Liver (tissue), 8 donors: ENCODE measurements at regions not wholly inside any gene's neighbourhood (a gene's known extent, or its start where the extent isn't known, plus 50 kb on each side); places are given as distances from the start of the nearest gene placed in this dataset.

Experiments used
- DNase-seq: peaks from one replicate; pipeline ENCODE4 v3.0.0-alpha.2; 2017; ENCODE audit warnings: low spot score
- H3K27ac ChIP-seq, 2 donors: one replicate each; pipeline ENCODE4 v1.7.0; 2013; ENCODE audit warnings: inconsistent platforms in 2 of 2, low read length in 2 of 2, control low read depth in 1 of 2, low read depth in 1 of 2, mild to moderate bottlenecking in 1 of 2
- H3K27me3 ChIP-seq, 4 donors: one replicate each; pipeline versions ENCODE4 v1.6.1 to v1.7.0; 2013; ENCODE audit warnings: low read length in 3 of 4, inconsistent platforms in 1 of 4, mild to moderate bottlenecking in 1 of 4, moderate library complexity in 1 of 4; ENCODE audit not compliant: control insufficient read depth in 4 of 4, insufficient read depth in 4 of 4
- H3K36me3 ChIP-seq, 4 donors: one replicate each; pipeline versions ENCODE4 v1.6.1 to v1.7.0; 2013; ENCODE audit warnings: low read length in 3 of 4, mild to moderate bottlenecking in 3 of 4, low read depth in 1 of 4, moderate library complexity in 1 of 4; ENCODE audit not compliant: control insufficient read depth in 4 of 4, insufficient read depth in 3 of 4
- H3K4me1 ChIP-seq, 4 donors: one replicate each; pipeline versions ENCODE4 v1.6.1 to v1.7.0; 2013; ENCODE audit warnings: low read length in 3 of 4, mild to moderate bottlenecking in 3 of 4, moderate library complexity in 1 of 4; ENCODE audit not compliant: control insufficient read depth in 4 of 4, insufficient read depth in 4 of 4
- H3K4me3 ChIP-seq, 3 donors: one replicate each; pipeline versions ENCODE4 v1.6.1 to v1.7.0; 2013; ENCODE audit warnings: low read length in 3 of 3, control low read depth in 1 of 3, low read depth in 1 of 3, mild to moderate bottlenecking in 1 of 3
- H3K9ac ChIP-seq, 2 donors: one replicate each; pipeline ENCODE4 v1.7.0; 2013; ENCODE audit warnings: low read length in 2 of 2, mild to moderate bottlenecking in 2 of 2, moderate library complexity in 2 of 2, control low read depth in 1 of 2, low read depth in 1 of 2
- H3K9me3 ChIP-seq, 4 donors: one replicate each; pipeline versions ENCODE4 v1.6.1 to v1.7.0; 2013; ENCODE audit warnings: low read length in 3 of 4; ENCODE audit not compliant: control insufficient read depth in 4 of 4
- ATF3 ChIP-seq: IDR thresholded peaks from 2 replicates; pipeline ENCODE4 v1.6.1; 2016; ENCODE audit warnings: antibody characterized with exemption
- CTCF ChIP-seq: fragments of 150-350 bp; IDR thresholded peaks from 2 replicates; pipeline ENCODE4 v1.5.1; 2017; ENCODE audit warnings: improper control_type of control experiment, low read depth, low read length; ENCODE audit not compliant: missing input control
- EGR1 ChIP-seq, 2 donors: IDR thresholded peaks; 2 replicates each; pipeline ENCODE4 v1.6.1; 2016 to 2018; ENCODE audit warnings: antibody characterized with exemption in 2 of 2, low read depth in 2 of 2
- FOXA1 ChIP-seq: IDR thresholded peaks from 2 replicates; pipeline ENCODE4 v1.6.1; 2016; ENCODE audit warnings: antibody characterized with exemption
- FOXA2 ChIP-seq: IDR thresholded peaks from 2 replicates; pipeline ENCODE4 v1.6.1; 2016; ENCODE audit warnings: antibody characterized with exemption
- GABPA ChIP-seq, 2 donors: IDR thresholded peaks in 1 of 2; conservative IDR thresholded peaks in 1 of 2; 2 replicates each; pipeline ENCODE4 v1.6.1; 2016; ENCODE audit warnings: antibody characterized with exemption in 2 of 2, mild to moderate bottlenecking in 1 of 2, moderate library complexity in 1 of 2
- HNF4A ChIP-seq, 2 donors: conservative IDR thresholded peaks; 2 replicates each; pipeline ENCODE4 v1.6.1; 2016; ENCODE audit warnings: antibody characterized with exemption in 2 of 2, mild to moderate bottlenecking in 2 of 2
- HNF4G ChIP-seq: IDR thresholded peaks from 2 replicates; pipeline ENCODE4 v1.6.1; 2016; ENCODE audit warnings: antibody characterized with exemption
- JUND ChIP-seq, 2 donors: IDR thresholded peaks; 2 replicates each; pipeline ENCODE4 v1.6.1; 2016; ENCODE audit warnings: antibody characterized with exemption in 2 of 2
- MAX ChIP-seq: IDR thresholded peaks from 2 replicates; pipeline ENCODE4 v1.6.1; 2016; ENCODE audit warnings: antibody characterized with exemption
- NR2F2 ChIP-seq: IDR thresholded peaks from 2 replicates; pipeline ENCODE4 v1.6.1; 2016; ENCODE audit warnings: antibody characterized with exemption
- RAD21 ChIP-seq, 2 donors: IDR thresholded peaks; 2 replicates each; pipeline ENCODE4 v1.6.1; 2016; ENCODE audit warnings: antibody characterized with exemption in 2 of 2, mild to moderate bottlenecking in 2 of 2
- RXRA ChIP-seq, 2 donors: IDR thresholded peaks; 2 replicates each; pipeline ENCODE4 v1.6.1; 2017 to 2018; ENCODE audit warnings: antibody characterized with exemption in 2 of 2, mild to moderate bottlenecking in 1 of 2
- SP1 ChIP-seq: IDR thresholded peaks from 2 replicates; pipeline ENCODE4 v1.6.1; 2018; ENCODE audit warnings: antibody characterized with exemption, mild to moderate bottlenecking
- TAF1 ChIP-seq: conservative IDR thresholded peaks from 2 replicates; pipeline ENCODE4 v1.6.1; 2016; ENCODE audit warnings: antibody characterized with exemption, mild to moderate bottlenecking
- YY1 ChIP-seq: IDR thresholded peaks from 2 replicates; pipeline ENCODE4 v1.6.1; 2016; ENCODE audit warnings: antibody characterized with exemption, mild to moderate bottlenecking
- ZBTB33 ChIP-seq: IDR thresholded peaks from 2 replicates; pipeline ENCODE4 v1.6.1; 2016; ENCODE audit warnings: antibody characterized with exemption
- WGBS: extraction: QIAGEN DNeasy Blood & Tissue Kit; methylation state at CpG from one replicate; pipeline ENCODE4 v1.1.7; 2013; 5-methylcytosine and 5-hydroxymethylcytosine counted together
- donor health status: healthy.
- donor health status: healthy.
- donor health status: healthy.
- donor health status: healthy.
- donor health status: healthy.

GRCh38 chr21:35473496-35473895 lies 424.4 kb upstream of the RUNX1 start:
- Histone ChIP-seq H3K4me3 (no peak overlapping the region), H3K36me3 (no peaks in the 10 kb centered on the region), H3K27ac (no peak overlapping the region), H3K27me3 (no peaks in the 10 kb centered on the region), H3K9me3 (no peaks in the 10 kb centered on the region), H3K9ac (no peak overlapping the region), H3K4me1 (no peaks in the 10 kb centered on the region)
- 86% methylated on average over 1 of the region's 1 CpG for WGBS
- no peak for DNase-seq
- TF ChIP-seq FOXA2, result no peak
- TF ChIP-seq FOXA1, result no peak
- no peak for TF ChIP-seq NR2F2
- TF ChIP-seq GABPA (IDR thresholded peaks at IDR 0.05 in 1 of 2, conservative IDR thresholded peaks at IDR 0.05 in 1 of 2), result no peak
- no peak for TF ChIP-seq HNF4A (conservative IDR thresholded peaks at IDR 0.05)
- TF ChIP-seq EGR1 (IDR thresholded peaks at IDR 0.05; ENCODE audit: low read depth in 2 of 2), result no peak
- no peak for TF ChIP-seq SP1
- no peak for TF ChIP-seq TAF1
- no peak for TF ChIP-seq CTCF
- TF ChIP-seq JUND (IDR thresholded peaks at IDR 0.05), result no peak
- TF ChIP-seq MAX, result no peak
- TF ChIP-seq ZBTB33, result no peak
- no peak for TF ChIP-seq YY1
- no peak for TF ChIP-seq HNF4G
- TF ChIP-seq RXRA (IDR thresholded peaks at IDR 0.05), result no peak

- 68% methylated on average over 5 of the region's 5 CpGs for WGBS
- TF ChIP-seq NR2F2 (no peak), RAD21 (IDR thresholded peaks at IDR 0.05) (no peak), HNF4A (conservative IDR thresholded peaks at IDR 0.05) (no peak), GABPA (IDR thresholded peaks at IDR 0.05 in 1 of 2, conservative IDR thresholded peaks at IDR 0.05 in 1 of 2) (no peak), RXRA (IDR thresholded peaks at IDR 0.05) (no peak)
- Histone ChIP-seq H3K9me3 (no peaks in the 10 kb centered on the region), H3K36me3 (no peaks in the 10 kb centered on the region), H3K4me3 (no peak overlapping the region), H3K4me1 (no peaks in the 10 kb centered on the region), H3K27ac (no peak overlapping the region), H3K27me3 (no peaks in the 10 kb centered on the region), H3K9ac (no peak overlapping the region)
- DNase-seq, result no peak
These were observed 421.4 kb upstream of the RUNX1 start for GRCh38 chr21:35470522-35470921.

GRCh38 chr21:35469498-35469897 lies 420.4 kb upstream of the RUNX1 start:
- Histone ChIP-seq H3K9ac (no peak overlapping the region), H3K4me1 (no peaks in the 10 kb centered on the region), H3K36me3 (no peaks in the 10 kb centered on the region), H3K4me3 (no peak overlapping the region), H3K27me3 (no peaks in the 10 kb centered on the region), H3K9me3 (no peaks in the 10 kb centered on the region), H3K27ac (no peak overlapping the region)
- DNase-seq, result no peak
- 88% methylated on average over 1 of the region's 1 CpG for WGBS
- TF ChIP-seq CTCF, result no peak
- TF ChIP-seq HNF4G, result no peak
- no peak for TF ChIP-seq FOXA1
- TF ChIP-seq NR2F2, result no peak
- no peak for TF ChIP-seq TAF1
- TF ChIP-seq FOXA2, result no peak
- no peak for TF ChIP-seq MAX
- TF ChIP-seq ATF3, result no peak
- no peak for TF ChIP-seq ZBTB33
- TF ChIP-seq RXRA (IDR thresholded peaks at IDR 0.05), result no peak
